ENCODE measurements at regions not wholly inside any gene's neighbourhood (a gene's known extent, or its start where the extent isn't known, plus 50 kb on each side); places are given as distances from the start of the nearest gene placed in this dataset.

DNA sequence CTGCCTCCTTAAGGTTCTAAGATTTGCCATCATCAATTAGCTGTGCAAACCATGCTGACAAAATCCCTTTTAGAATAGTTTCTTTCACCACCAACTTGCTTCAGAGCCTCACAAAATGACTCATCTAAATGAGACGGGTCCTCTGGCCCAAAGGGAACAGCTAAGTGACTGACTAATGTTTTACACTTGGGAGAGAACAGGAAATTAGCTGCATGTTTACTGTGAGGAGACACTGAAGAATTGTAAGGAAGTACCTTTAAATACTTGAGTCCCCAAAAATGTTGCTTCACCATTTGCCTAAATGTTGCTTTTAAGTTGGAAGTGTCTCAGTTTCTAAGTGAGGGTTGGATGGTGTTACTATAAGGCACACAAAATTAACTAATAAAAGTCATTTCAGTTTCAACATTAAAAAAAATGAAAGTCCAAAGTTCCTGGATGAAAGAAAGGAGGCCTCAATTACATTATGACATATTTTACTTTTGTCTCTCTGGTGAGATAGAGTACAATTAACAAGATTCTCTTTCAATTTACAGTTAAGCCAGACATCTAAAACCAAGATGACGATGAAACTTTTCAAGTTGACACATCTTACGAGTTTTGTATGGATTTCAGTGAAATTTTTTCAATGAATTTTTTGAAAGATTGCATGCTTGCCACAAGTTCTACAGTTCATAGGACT is 229.1 kb upstream of the FN1 start:
- DNase-seq (ENCODE audit: low read depth in 2 of 2), result peak; percentile 80 to 97
- no peak for TF ChIP-seq CTCF (IDR thresholded peaks at IDR 0.05; ENCODE audit: low read depth, low read length)
- no peak overlapping the region for H3K4me3 ChIP-seq (replicated peaks in 1 of 2; ENCODE audit: low read depth in 2 of 2, low read length in 2 of 2)

DNA sequence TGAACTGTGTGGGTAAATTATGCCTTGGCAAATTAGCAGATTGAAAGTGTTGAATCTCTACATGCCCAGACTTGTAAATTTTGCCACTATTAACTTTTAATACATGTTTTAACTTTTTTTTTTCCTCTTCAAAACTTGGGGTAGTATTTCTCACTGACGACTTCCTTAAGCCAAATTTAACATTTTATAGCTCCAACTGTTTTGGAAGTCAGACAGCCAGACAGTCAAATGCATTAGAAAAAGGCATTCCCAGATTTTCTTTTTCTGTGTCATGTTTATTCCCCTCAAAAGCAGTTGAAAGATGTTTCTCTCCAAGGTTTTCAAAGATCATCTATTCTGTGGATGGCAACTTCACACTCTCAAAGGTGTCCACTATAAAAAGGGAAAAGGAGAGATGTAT is 226.8 kb upstream of the FN1 start:
- H3K4me3 ChIP-seq (replicated peaks in 1 of 2; ENCODE audit: low read depth in 2 of 2, low read length in 2 of 2), result no peak overlapping the region
- no peak for TF ChIP-seq CTCF (IDR thresholded peaks at IDR 0.05; ENCODE audit: low read depth, low read length)
- no peak for DNase-seq (ENCODE audit: low read depth in 2 of 2)

- no peak for TF ChIP-seq CTCF (IDR thresholded peaks at IDR 0.05; ENCODE audit: low read depth, low read length)
- H3K4me3 ChIP-seq (replicated peaks in 1 of 2; ENCODE audit: low read depth in 2 of 2, low read length in 2 of 2), result no peak overlapping the region
- DNase-seq (ENCODE audit: low read depth in 2 of 2), result peak in 1 of 2 donors; percentile 71
Observed at GRCh38 chr2:215660687-215661086, 224.8 kb upstream of the FN1 start.

DNA sequence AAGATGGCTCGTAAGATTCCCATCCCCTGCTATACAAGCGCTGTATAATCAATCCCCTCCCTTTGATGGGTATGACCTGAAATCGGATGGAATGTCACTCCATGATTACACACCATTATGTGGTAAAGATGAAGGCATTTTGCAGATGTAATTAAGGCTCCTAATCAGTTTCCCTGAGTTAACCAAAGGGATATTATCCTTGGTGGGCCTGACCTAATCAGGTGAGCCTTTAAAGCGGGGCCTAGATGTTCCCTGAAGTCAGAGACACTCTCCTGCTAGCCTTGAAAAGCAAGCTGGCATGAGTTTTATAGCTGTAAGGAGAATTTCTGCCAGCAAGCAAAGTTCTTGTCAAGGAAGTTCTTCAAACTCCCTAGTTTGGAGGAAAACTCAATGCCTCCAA is 223.8 kb upstream of the FN1 start:
- no peak for TF ChIP-seq CTCF (IDR thresholded peaks at IDR 0.05; ENCODE audit: low read depth, low read length)
- DNase-seq (ENCODE audit: low read depth in 2 of 2), result no peak
- no peak overlapping the region for H3K4me3 ChIP-seq (replicated peaks in 1 of 2; ENCODE audit: low read depth in 2 of 2, low read length in 2 of 2)

- H3K4me3 ChIP-seq (replicated peaks in 1 of 2; ENCODE audit: low read depth in 2 of 2, low read length in 2 of 2), result no peak overlapping the region
- no peak for TF ChIP-seq CTCF (IDR thresholded peaks at IDR 0.05; ENCODE audit: low read depth, low read length)
- peak in 1 of 2 donors; percentile 91 for DNase-seq (ENCODE audit: low read depth in 2 of 2)
Observed at GRCh38 chr2:215658635-215659305, 222.9 kb upstream of the FN1 start.

DNA sequence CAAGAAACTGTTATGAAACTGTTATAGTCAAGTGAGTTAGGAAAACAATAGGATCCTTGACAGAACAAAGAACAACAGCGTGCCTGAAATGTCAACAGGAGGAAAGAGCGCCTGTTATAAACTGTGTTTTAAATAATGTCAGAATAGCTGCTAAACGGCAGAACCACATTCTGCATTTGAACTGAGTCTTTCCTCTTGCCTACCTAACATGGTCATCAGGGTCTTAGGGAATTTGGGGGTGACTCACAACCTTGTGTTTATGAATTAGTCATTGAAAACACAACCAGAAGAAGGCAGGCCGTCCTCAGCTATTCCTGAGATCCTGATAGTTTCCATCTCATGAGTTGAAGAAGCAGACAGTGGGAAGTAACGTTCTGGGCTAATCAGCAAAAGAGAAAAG is 222.0 kb upstream of the FN1 start:
- peak; percentile 85 to 98 for DNase-seq (ENCODE audit: low read depth in 2 of 2)
- H3K4me3 ChIP-seq (replicated peaks in 1 of 2; ENCODE audit: low read depth in 2 of 2, low read length in 2 of 2), result no peak overlapping the region
- no peak for TF ChIP-seq CTCF (IDR thresholded peaks at IDR 0.05; ENCODE audit: low read depth, low read length)
